C4-2B (cell line): ENCODE measurements at regions not wholly inside any gene's neighbourhood (a gene's known extent, or its start where the extent isn't known, plus 50 kb on each side); places are given as distances from the start of the nearest gene placed in this dataset.

Experiments
- ZFX ChIP-seq: fragments of 450-650 bp; IDR thresholded peaks from 2 replicates; pipeline ENCODE4 v1.6.1; 2017
- TF ChIP-seq, protein P1 (sequence below): fragments of 450-650 bp; conservative IDR thresholded peaks from 2 replicates; pipeline ENCODE4 v1.5.1; 2017; ENCODE audit warnings: mild to moderate bottlenecking

DNA sequence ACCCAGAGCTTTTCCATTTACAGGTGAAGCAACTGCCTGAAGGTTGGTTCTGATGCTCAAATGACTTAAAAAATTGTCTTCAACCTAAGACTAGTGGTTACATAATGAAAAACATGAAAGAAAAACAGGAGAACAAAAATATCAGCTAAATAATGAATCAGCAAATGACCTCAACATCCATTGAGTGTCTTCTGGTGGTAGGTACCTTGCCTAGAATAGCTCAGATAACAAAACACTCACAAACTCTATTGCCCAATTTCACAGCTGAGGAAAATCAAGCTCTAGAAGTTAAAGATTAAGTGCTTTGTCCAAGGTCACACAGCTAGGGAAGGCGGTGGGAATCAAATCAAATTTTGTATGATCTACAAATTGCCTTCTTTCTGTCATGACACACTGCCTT lies 304.6 kb upstream of the CDH11 start:
- TF ChIP-seq, protein P1, sequence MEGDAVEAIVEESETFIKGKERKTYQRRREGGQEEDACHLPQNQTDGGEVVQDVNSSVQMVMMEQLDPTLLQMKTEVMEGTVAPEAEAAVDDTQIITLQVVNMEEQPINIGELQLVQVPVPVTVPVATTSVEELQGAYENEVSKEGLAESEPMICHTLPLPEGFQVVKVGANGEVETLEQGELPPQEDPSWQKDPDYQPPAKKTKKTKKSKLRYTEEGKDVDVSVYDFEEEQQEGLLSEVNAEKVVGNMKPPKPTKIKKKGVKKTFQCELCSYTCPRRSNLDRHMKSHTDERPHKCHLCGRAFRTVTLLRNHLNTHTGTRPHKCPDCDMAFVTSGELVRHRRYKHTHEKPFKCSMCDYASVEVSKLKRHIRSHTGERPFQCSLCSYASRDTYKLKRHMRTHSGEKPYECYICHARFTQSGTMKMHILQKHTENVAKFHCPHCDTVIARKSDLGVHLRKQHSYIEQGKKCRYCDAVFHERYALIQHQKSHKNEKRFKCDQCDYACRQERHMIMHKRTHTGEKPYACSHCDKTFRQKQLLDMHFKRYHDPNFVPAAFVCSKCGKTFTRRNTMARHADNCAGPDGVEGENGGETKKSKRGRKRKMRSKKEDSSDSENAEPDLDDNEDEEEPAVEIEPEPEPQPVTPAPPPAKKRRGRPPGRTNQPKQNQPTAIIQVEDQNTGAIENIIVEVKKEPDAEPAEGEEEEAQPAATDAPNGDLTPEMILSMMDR, result no peak
- TF ChIP-seq ZFX, result no peak
